ENCODE measurements at regions not wholly inside any gene's neighbourhood (a gene's known extent, or its start where the extent isn't known, plus 50 kb on each side); places are given as distances from the start of the nearest gene placed in this dataset.

GRCh38 chr4:11111876-11112275 is 316.8 kb downstream of the HS3ST1 start (continued):
- no peak for TF ChIP-seq CHD1 (IDR thresholded peaks at IDR 0.05; ENCODE audit: low read depth, low read length)
- TF ChIP-seq CREB1 (IDR thresholded peaks at IDR 0.05), result no peak
- no peak for TF ChIP-seq TAF1 (IDR thresholded peaks at IDR 0.05; ENCODE audit: low read depth, low read length)
- no peak for TF ChIP-seq SP4 (IDR thresholded peaks at IDR 0.05; ENCODE audit: low read length)

Measured in H1 (cell line).